Transverse colon (tissue), 4 donors: ENCODE measurements at regions not wholly inside any gene's neighbourhood (a gene's known extent, or its start where the extent isn't known, plus 50 kb on each side); places are given as distances from the start of the nearest gene placed in this dataset.
"Not testable (repeated sequence)": the region's sequence is repeated elsewhere in the genome, so short reads cannot be mapped to it uniquely, and the experiment has no call there.

Experiments
- DNase-seq: peaks from one replicate; pipeline ENCODE4 v3.0.0-alpha.2; 2019
- H3K27ac ChIP-seq, 4 donors: fragments of 200-600 bp; sonication (generic); 2 replicates each; pipeline ENCODE4 v1.5.1; 2016 to 2018; ENCODE audit warnings: inconsistent platforms in 4 of 4
- H3K27me3 ChIP-seq: fragments of 200-600 bp; sonication (generic); 2 replicates; pipeline ENCODE4 v1.5.1; 2017; ENCODE audit warnings: inconsistent platforms
- H3K36me3 ChIP-seq, 4 donors: fragments of 200-600 bp; sonication (generic); 2 replicates each; pipeline ENCODE4 v1.5.1; 2017 to 2019; ENCODE audit warnings: inconsistent platforms in 4 of 4
- H3K4me1 ChIP-seq, 4 donors: fragments of 200-600 bp; sonication (generic); 2 replicates each; pipeline ENCODE4 v1.5.1; 2017 to 2020; ENCODE audit warnings: inconsistent platforms in 4 of 4
- H3K4me3 ChIP-seq, 4 donors: fragments of 200-600 bp; sonication (generic); 1 replicate in 1 of 4; 2 replicates in 3 of 4; pipeline versions ENCODE4 v1.5.1 to v1.6.1; 2017 to 2019; ENCODE audit warnings: inconsistent platforms in 4 of 4
- H3K9me3 ChIP-seq, 2 donors: fragments of 200-600 bp; sonication (generic); 2 replicates each; pipeline ENCODE4 v1.5.1; 2017 to 2019; ENCODE audit warnings: inconsistent platforms in 2 of 2
- EP300 ChIP-seq: sonication (generic); formaldehyde crosslinking; IDR thresholded peaks from one replicate; pipeline ENCODE4 v1.6.1; 2017; ENCODE audit warnings: antibody characterized with exemption, low read depth
- POLR2A ChIP-seq: fragments of 450-650 bp; IDR thresholded peaks from one replicate; pipeline ENCODE4 v1.6.1; 2016; ENCODE audit warnings: antibody characterized with exemption, mild to moderate bottlenecking, moderate library complexity
- POLR2AphosphoS5 ChIP-seq, 3 donors: sonication (generic); formaldehyde crosslinking; IDR thresholded peaks; one replicate each; pipeline ENCODE4 v1.6.1; 2016; ENCODE audit warnings: antibody characterized with exemption in 3 of 3
- WGBS, 2 donors: methylation state at CpG; one replicate each; pipeline ENCODE4 v1.1.5; 2018; ENCODE audit warnings: low coverage in 1 of 2; 5-methylcytosine and 5-hydroxymethylcytosine counted together
- in situ Hi-C, 4 donors: fragments of 200-750 bp; cut with MboI; loops; one replicate each; pipeline versions ENCODE4 v1.15.0 to v1.15.1; 2017; ENCODE audit warnings: low sequenced_read_pairs in 3 of 4, low pct_ligation_motif_present in 1 of 4, low pct_unique_long_range_greater_than_20kb in 1 of 4
- intact Hi-C: fragments of 100-400 bp; cut with DNase I; formaldehyde crosslinking; loops from one replicate; pipeline ENCODE4 v1.15.1; 2023; ENCODE audit warnings: low total_unique reads
- TF ChIP-seq, protein P1 (sequence below), 5 experiments: fragments of 200-600 bp in 3 of 5; fragments of 450-650 bp in 2 of 5; sonication (generic) in 3 of 5; IDR thresholded peaks; 1 replicate in 2 of 5; 2 replicates in 3 of 5; pipeline ENCODE4 v1.5.1; 2016 to 2017; ENCODE audit warnings: antibody characterized with exemption in 5 of 5, inconsistent platforms in 3 of 5, mild to moderate bottlenecking in 2 of 5, moderate library complexity in 1 of 5

DNA sequence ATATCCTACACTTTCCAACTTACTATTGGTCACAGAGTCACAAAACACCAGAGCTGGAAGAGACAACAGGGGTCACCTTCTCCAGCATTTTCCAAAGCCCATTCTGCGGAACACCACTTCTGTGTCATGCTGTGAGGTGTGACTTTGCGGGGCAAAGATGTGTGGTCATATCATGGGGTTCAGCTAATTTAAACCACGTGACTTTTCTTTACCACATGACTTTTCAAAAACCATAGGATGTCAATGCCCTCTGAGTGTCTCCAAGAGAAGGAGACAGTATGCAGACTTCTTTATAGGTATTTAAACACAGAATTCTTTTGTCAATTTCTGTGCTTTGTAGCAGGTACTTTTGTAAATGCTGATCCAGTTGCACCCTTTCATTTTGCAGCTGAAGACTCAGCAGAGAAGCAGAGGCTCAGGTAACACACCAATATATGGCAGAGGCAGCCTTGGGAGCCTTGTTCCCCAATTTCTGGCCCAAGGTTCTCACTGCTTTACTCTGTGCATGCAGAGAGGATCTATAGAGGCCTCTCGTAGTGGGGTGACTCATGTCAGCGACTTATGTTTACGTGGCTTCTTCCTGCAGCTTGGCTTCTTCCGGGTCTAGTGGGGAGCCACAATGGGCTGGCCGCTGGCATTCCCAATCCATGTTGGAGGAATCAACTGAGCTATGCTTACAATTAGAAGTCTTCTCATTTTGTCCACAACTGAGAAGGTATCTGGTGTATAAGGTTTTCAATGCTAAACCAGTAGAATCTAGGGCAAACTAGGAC is 104.0 kb upstream of the RHOBTB1 start:
- no peak for DNase-seq
- intact Hi-C loops = no loop called here
- no peaks in the 10 kb centered on the region for H3K36me3 ChIP-seq
- WGBS, 2 donors = 80 to 88% methylated on average over 2 to 8 of the region's 8 CpGs
- H3K27ac ChIP-seq = no peak overlapping the region
- no peaks in the 10 kb centered on the region for H3K9me3 ChIP-seq
- TF ChIP-seq EP300 (no peak), POLR2A (no peak), POLR2AphosphoS5 (IDR thresholded peaks at IDR 0.05) (no peak)
- H3K27me3 ChIP-seq = no peaks in the 10 kb centered on the region
- in situ Hi-C loops = no loop called here
- no peak overlapping the region for H3K4me3 ChIP-seq
- H3K4me1 ChIP-seq = no peaks in the 10 kb centered on the region

DNA sequence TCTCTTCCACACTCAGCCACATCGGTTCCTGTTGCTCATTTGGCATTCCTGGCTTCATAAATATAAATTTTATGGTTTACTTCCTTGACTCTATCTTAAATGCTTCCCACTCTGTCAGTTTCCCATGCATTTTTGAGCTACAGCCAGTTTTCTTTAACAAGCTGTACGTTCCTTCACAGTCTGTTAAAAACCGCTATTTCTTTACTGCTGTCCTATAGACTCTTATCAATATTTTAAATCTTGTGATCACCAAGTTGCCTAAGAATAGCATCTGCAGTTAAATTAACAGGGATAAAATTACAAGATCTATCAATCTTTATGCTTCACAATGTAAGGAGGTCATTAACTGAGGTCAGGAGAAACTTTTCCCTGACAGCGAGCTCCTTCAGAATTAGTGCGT is 103.1 kb upstream of the RHOBTB1 start:
- no peaks in the 10 kb centered on the region for H3K4me1 ChIP-seq
- H3K27ac ChIP-seq = no peak overlapping the region
- no peak for DNase-seq
- H3K4me3 ChIP-seq = no peak overlapping the region
- TF ChIP-seq, protein P1, sequence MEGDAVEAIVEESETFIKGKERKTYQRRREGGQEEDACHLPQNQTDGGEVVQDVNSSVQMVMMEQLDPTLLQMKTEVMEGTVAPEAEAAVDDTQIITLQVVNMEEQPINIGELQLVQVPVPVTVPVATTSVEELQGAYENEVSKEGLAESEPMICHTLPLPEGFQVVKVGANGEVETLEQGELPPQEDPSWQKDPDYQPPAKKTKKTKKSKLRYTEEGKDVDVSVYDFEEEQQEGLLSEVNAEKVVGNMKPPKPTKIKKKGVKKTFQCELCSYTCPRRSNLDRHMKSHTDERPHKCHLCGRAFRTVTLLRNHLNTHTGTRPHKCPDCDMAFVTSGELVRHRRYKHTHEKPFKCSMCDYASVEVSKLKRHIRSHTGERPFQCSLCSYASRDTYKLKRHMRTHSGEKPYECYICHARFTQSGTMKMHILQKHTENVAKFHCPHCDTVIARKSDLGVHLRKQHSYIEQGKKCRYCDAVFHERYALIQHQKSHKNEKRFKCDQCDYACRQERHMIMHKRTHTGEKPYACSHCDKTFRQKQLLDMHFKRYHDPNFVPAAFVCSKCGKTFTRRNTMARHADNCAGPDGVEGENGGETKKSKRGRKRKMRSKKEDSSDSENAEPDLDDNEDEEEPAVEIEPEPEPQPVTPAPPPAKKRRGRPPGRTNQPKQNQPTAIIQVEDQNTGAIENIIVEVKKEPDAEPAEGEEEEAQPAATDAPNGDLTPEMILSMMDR (IDR thresholded peaks at IDR 0.05) = no peak
- no peak for TF ChIP-seq POLR2AphosphoS5 (IDR thresholded peaks at IDR 0.05)
- TF ChIP-seq EP300 = no peak
- no peak for TF ChIP-seq POLR2A
- WGBS, 2 donors = 60 to 62% methylated on average over 5 of the region's 5 CpGs
- in situ Hi-C loops (no loop called here), intact Hi-C loops (no loop called here)
- H3K9me3 ChIP-seq = no peaks in the 10 kb centered on the region
- no peaks in the 10 kb centered on the region for H3K36me3 ChIP-seq
- H3K27me3 ChIP-seq = no peaks in the 10 kb centered on the region

DNA sequence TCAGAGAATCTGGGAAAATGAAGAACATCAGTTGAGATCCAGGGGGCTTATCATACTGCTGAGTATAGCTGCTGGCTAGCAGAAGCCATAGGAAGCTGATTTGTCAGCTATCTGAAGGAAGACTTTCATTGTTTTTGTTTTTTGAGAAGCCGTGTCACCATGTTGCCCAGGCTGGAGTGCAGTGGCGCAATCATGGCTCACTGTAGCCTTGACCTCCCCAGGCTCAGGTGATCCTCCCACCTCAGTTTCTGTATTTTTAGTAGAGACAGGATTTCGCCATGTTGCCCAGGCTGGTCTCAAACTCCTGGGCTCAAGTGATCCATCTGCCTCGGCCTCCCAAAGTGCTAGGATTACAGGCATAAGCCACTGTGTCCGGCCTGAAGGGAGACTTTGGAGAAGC is 101.5 kb upstream of the RHOBTB1 start:
- DNase-seq, H3K4me1 ChIP-seq, H3K27ac ChIP-seq, intact Hi-C loops, H3K4me3 ChIP-seq, in situ Hi-C loops, H3K9me3 ChIP-seq, H3K36me3 ChIP-seq, H3K27me3 ChIP-seq: not testable (repeated sequence)
- WGBS, 2 donors = 77% methylated on average over 5 of the region's 5 CpGs; no CpG with 5 or more reads in 1 of the 2 donors

DNA sequence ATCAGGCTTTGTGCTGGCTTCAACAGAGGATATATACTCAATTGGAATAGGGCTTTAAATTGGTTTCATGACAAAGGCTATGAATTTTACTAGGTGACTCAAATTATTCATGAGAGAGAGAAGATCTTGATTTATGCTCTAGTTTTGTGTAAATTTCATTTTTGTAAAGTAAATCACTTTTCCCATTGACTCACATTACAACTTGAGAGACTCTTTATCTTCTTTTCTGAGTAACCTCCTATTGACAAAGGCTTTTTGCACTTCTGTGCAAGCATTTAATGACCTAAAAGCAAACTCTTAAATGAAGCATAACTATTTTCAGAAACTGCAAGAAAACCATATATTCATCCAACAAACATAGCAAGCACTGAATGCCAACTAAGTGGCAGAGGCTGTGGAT is 98.5 kb upstream of the RHOBTB1 start:
- Histone ChIP-seq H3K27ac (no peak overlapping the region), H3K4me3 (no peak overlapping the region), H3K27me3 (no peaks in the 10 kb centered on the region), H3K36me3 (no peaks in the 10 kb centered on the region), H3K4me1 (no peaks in the 10 kb centered on the region), H3K9me3 (no peaks in the 10 kb centered on the region)
- in situ Hi-C loops = no loop called here
- intact Hi-C loops = no loop called here
- TF ChIP-seq, protein P1 (IDR thresholded peaks at IDR 0.05) = no peak
- no peak for TF ChIP-seq POLR2AphosphoS5 (IDR thresholded peaks at IDR 0.05)
- TF ChIP-seq POLR2A = no peak
- TF ChIP-seq EP300 = no peak
- DNase-seq = no peak

DNA sequence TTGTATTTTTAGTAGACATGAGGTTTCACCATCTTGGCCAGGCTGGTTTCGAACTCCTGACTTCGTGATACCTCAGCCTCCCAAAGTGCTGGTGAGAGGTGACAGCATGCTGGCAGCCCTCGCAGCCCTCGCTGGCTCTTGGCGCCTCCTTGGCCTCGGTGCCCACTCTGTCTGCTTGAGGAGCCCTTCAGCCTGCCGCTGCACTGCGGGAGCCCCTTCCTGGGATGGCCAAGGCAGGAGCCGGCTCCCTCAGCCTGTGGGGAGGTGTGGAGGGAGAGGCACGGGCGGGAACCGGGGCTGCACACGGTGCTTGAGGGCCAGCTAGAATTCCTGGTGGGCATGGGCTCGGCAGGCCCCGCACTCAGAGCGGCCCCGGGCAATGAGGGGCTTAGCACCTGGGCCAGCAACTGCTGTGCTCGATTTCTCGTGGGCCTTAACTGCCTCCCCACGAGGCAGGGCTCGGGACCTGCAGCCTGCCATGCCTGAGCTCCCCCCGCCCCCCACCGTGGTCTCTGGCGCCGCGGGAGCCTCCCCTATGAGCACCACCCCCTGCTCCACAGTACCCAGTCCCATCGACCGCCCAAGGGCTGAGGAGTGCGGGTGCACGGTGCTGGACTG is 96.5 kb upstream of the RHOBTB1 start:
- TF ChIP-seq, protein P1 (IDR thresholded peaks at IDR 0.05) = no peak
- TF ChIP-seq POLR2A = no peak
- TF ChIP-seq EP300 = no peak
- TF ChIP-seq POLR2AphosphoS5 (IDR thresholded peaks at IDR 0.05) = no peak
- Histone ChIP-seq H3K27ac (no peak overlapping the region), H3K36me3 (no peaks in the 10 kb centered on the region), H3K9me3 (no peaks in the 10 kb centered on the region), H3K4me3 (no peak overlapping the region), H3K4me1 (no peaks in the 10 kb centered on the region), H3K27me3 (no peaks in the 10 kb centered on the region)
- 95% methylated on average over 24 of the region's 30 CpGs; no CpG with 5 or more reads in 1 of the 2 donors for WGBS, 2 donors
- DNase-seq = no peak
- in situ Hi-C loops = no loop called here
- intact Hi-C loops = no loop called here
